ENCODE measurements at regions not wholly inside any gene's neighbourhood (a gene's known extent, or its start where the extent isn't known, plus 50 kb on each side); places are given as distances from the start of the nearest gene placed in this dataset.
"Not testable (repeated sequence)": the region's sequence is repeated elsewhere in the genome, so short reads cannot be mapped to it uniquely, and the experiment has no call there.

- peaks cover 14% of the 10 kb centered on the region for H3K4me1 Mint-ChIP-seq
- DNase-seq = no peak
- no peaks in the 10 kb centered on the region for H3K36me3 Mint-ChIP-seq (ENCODE audit: low read depth)
- H3K9me3 Mint-ChIP-seq = no peaks in the 10 kb centered on the region
- peaks cover 4% of the 10 kb centered on the region for H3K27me3 Mint-ChIP-seq (ENCODE audit: low read depth, poor library complexity)
- H3K27ac Mint-ChIP-seq = no peak overlapping the region
- H3K4me3 Mint-ChIP-seq = no peak overlapping the region
- TF ChIP-seq CTCF (IDR thresholded peaks at IDR 0.05) = no peak
Observed at GRCh38 chrX:28126886-28127285, 145.6 kb upstream of the DCAF8L1 start.

GRCh38 chrX:28124416-28124815 lies 143.2 kb upstream of the DCAF8L1 start:
- Mint-ChIP-seq H3K27me3 (ENCODE audit: low read depth, poor library complexity) (peaks cover 4% of the 10 kb centered on the region), H3K36me3 (ENCODE audit: low read depth) (no peaks in the 10 kb centered on the region), H3K4me1 (peaks cover 14% of the 10 kb centered on the region), H3K9me3 (no peaks in the 10 kb centered on the region), H3K27ac (no peak overlapping the region), H3K4me3 (no peak overlapping the region)
- no peak for TF ChIP-seq CTCF (IDR thresholded peaks at IDR 0.05)
- no peak for DNase-seq

DNA sequence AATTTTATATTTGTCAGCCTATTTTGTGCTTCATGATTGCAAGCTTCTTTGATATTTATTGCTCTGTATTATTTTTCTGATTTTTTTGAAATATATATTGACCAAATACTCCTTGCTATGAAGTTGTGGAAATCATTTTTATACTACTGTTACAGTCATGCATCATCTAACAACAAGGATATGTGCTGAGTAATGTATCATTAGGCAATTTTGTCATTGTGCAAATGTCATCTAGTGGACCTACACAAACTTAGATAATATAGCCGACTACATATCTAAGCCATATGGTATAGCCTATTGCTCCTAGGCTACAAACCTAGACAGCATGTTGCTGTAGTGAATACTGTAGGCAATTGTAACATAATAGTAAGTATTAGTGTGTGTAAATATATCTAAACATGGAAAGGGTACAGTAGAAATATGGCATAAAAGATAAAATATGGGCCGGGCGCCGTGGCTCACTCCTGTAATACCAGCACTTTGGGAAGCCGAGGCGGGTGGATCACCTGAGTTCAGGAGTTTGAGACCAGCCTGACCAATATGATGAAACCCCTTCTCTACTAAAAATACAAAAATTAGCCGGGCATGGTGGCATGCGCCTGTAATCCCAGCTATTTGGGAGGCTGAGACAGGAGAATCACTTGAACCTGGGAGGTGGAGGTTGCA lies 139.5 kb upstream of the DCAF8L1 start:
- peaks cover 12% of the 10 kb centered on the region for H3K4me1 Mint-ChIP-seq
- not testable (repeated sequence) for H3K9me3 Mint-ChIP-seq; H3K27ac Mint-ChIP-seq; DNase-seq; H3K4me3 Mint-ChIP-seq; H3K27me3 Mint-ChIP-seq (ENCODE audit: low read depth, poor library complexity); H3K36me3 Mint-ChIP-seq (ENCODE audit: low read depth)

DNA sequence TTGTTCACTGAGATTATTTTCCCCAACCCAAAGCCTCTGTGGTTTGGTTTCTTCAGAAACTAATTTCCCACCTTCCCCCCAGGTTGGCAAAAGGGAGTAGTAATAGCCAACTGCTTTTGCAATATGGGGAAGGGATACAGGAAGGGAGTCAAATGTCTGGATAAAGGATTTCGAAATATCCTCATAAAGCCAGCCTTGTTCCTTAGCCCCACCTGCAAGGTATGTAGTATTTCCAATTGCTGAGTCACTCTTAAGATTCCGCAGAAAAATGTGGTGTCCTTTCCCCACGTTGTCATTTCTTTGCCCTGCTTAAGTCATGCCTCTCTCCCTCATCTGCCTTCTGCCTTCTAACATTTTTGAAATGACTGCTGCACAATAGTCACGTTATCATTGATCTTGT lies 138.8 kb upstream of the DCAF8L1 start:
- H3K27ac Mint-ChIP-seq = no peak overlapping the region
- no peaks in the 10 kb centered on the region for H3K9me3 Mint-ChIP-seq
- H3K4me1 Mint-ChIP-seq = peaks cover 12% of the 10 kb centered on the region
- H3K4me3 Mint-ChIP-seq = no peak overlapping the region
- DNase-seq = no peak
- no peaks in the 10 kb centered on the region for H3K36me3 Mint-ChIP-seq (ENCODE audit: low read depth)
- no peaks in the 10 kb centered on the region for H3K27me3 Mint-ChIP-seq (ENCODE audit: low read depth, poor library complexity)
- TF ChIP-seq CTCF (IDR thresholded peaks at IDR 0.05) = no peak

DNA sequence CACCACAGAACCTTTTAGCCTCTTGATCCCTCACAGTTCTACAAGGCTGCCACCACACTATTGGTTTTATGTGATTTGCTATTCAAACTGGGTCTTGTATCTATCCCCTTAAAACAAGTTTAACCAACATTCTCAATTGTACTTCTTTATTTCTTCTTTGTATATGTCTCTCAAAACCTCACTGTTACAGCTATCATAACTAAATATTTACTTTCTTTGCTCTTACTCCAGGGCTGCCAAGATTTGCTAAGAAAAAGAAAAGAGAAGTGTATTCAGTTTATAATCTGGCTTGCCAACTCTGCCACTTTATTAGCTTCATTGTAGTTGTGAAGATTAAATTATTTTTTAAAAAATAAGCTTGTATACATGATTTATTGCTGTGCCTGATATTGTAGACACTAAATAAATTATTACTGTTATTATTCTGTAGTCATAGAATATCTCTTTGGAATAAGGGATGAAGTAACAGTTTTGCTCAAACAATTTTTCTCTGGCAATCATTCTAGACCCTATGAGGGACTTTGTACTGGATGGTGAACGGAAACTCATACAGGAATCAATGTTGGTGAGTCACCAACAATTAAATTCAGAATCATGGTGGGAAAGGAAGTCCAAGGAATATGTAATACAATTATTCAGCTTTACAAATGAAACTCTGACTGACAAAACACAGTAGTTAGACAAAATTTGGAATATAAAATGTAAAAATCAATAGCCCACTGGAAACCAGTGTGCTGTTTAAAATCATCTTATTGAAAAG lies 127.1 kb upstream of the DCAF8L1 start:
- H3K4me3 Mint-ChIP-seq = no peak overlapping the region
- no peaks in the 10 kb centered on the region for H3K9me3 Mint-ChIP-seq
- no peaks in the 10 kb centered on the region for H3K36me3 Mint-ChIP-seq (ENCODE audit: low read depth)
- H3K4me1 Mint-ChIP-seq = peaks cover 60% of the 10 kb centered on the region
- no peak for DNase-seq
- peaks cover 2% of the 10 kb centered on the region for H3K27me3 Mint-ChIP-seq (ENCODE audit: low read depth, poor library complexity)
- H3K27ac Mint-ChIP-seq = no peak overlapping the region
- no peak for TF ChIP-seq CTCF (IDR thresholded peaks at IDR 0.05)

GRCh38 chrX:28099166-28099565 lies 117.9 kb upstream of the DCAF8L1 start:
- DNase-seq = no peak
- Mint-ChIP-seq H3K27ac (no peak overlapping the region), H3K9me3 (peaks cover 7% of the 10 kb centered on the region), H3K4me1 (no peaks in the 10 kb centered on the region), H3K36me3 (ENCODE audit: low read depth) (no peaks in the 10 kb centered on the region), H3K4me3 (no peak overlapping the region), H3K27me3 (ENCODE audit: low read depth, poor library complexity) (no peaks in the 10 kb centered on the region)
- no peak for TF ChIP-seq CTCF (IDR thresholded peaks at IDR 0.05)

Data from nephron progenitor cell (in vitro differentiated cells).